KMS-11 (cell line): ENCODE measurements at regions not wholly inside any gene's neighbourhood (a gene's known extent, or its start where the extent isn't known, plus 50 kb on each side); places are given as distances from the start of the nearest gene placed in this dataset.

Experiments used
- H2AFZ ChIP-seq: fragments of 200-600 bp; sonication (generic); 2 replicates; pipeline ENCODE4 v1.6.1; 2016; ENCODE audit warnings: antibody characterized with exemption, mixed run types, low read depth
- H3K27ac ChIP-seq: fragments of 200-600 bp; sonication (generic); 2 replicates; pipeline ENCODE4 v1.6.1; 2016; ENCODE audit warnings: mild to moderate bottlenecking, mixed run types
- H3K27me3 ChIP-seq: fragments of 200-600 bp; sonication (generic); 2 replicates; pipeline ENCODE4 v1.6.1; 2017; ENCODE audit warnings: mild to moderate bottlenecking, low read depth, mixed run types, moderate library complexity; ENCODE audit not compliant: insufficient read depth
- H3K36me3 ChIP-seq: fragments of 200-600 bp; sonication (generic); 2 replicates; pipeline ENCODE4 v1.6.1; 2017; ENCODE audit warnings: mild to moderate bottlenecking, mixed run types; ENCODE audit not compliant: insufficient read depth
- H3K4me1 ChIP-seq: fragments of 200-600 bp; sonication (generic); 2 replicates; pipeline ENCODE4 v1.6.1; 2016; ENCODE audit warnings: mild to moderate bottlenecking, low read depth, mixed run types; ENCODE audit not compliant: poor library complexity, severe bottlenecking
- H3K4me2 ChIP-seq: fragments of 200-600 bp; sonication (generic); 2 replicates; pipeline ENCODE4 v1.7.0; 2016; ENCODE audit warnings: mild to moderate bottlenecking, mixed run types
- H3K4me3 ChIP-seq: fragments of 200-600 bp; sonication (generic); IDR thresholded peaks from 2 replicates; pipeline ENCODE4 v1.6.1; 2017; ENCODE audit warnings: low read depth, low read length, mixed read lengths; ENCODE audit not compliant: insufficient read depth
- H3K79me2 ChIP-seq: fragments of 200-600 bp; sonication (generic); 2 replicates; pipeline ENCODE4 v1.6.1; 2016; ENCODE audit warnings: low read depth, mixed run types; ENCODE audit not compliant: insufficient read depth
- H3K9ac ChIP-seq: fragments of 200-600 bp; sonication (generic); 2 replicates; pipeline ENCODE4 v1.6.1; 2016; ENCODE audit warnings: mild to moderate bottlenecking, mixed run types
- H4K20me1 ChIP-seq: fragments of 200-600 bp; sonication (generic); 2 replicates; pipeline ENCODE4 v1.6.1; 2016; ENCODE audit warnings: mild to moderate bottlenecking, mixed run types; ENCODE audit not compliant: insufficient read depth
- TF ChIP-seq, protein P1 (sequence below): fragments of 200-600 bp; sonication (generic); conservative IDR thresholded peaks from 2 replicates; pipeline ENCODE4 v1.6.1; 2017; ENCODE audit warnings: low read depth, mild to moderate bottlenecking, antibody characterized with exemption, low read length, moderate library complexity, mixed read lengths

DNA sequence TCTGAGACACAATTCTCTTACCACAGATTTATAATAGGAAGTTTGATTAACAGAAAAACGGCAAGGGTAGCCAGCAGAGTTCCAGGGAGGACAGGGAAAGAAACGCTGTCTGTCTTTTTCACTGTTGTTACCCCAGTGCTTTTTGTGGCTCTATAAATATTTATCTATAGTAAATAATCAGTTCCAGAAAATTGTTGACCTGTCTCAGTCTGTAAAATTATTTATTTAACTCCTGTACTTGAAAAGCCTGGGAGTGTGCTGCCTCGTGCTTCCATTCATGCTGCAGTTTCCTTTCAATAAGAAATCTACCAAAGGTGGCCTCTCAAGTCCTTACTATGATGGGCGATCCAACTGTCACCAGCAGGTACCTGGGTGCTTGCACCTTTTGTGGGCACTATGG is 102.9 kb downstream of the ETAA1 start:
- Histone ChIP-seq H4K20me1 (no peaks in the 10 kb centered on the region), H3K27me3 (no peaks in the 10 kb centered on the region), H2AFZ (no peak overlapping the region), H3K79me2 (no peaks in the 10 kb centered on the region), H3K9ac (no peak overlapping the region), H3K4me2 (no peak overlapping the region), H3K4me1 (no peaks in the 10 kb centered on the region), H3K36me3 (no peaks in the 10 kb centered on the region), H3K27ac (no peak overlapping the region), H3K4me3 (no peak overlapping the region)
- TF ChIP-seq, protein P1, sequence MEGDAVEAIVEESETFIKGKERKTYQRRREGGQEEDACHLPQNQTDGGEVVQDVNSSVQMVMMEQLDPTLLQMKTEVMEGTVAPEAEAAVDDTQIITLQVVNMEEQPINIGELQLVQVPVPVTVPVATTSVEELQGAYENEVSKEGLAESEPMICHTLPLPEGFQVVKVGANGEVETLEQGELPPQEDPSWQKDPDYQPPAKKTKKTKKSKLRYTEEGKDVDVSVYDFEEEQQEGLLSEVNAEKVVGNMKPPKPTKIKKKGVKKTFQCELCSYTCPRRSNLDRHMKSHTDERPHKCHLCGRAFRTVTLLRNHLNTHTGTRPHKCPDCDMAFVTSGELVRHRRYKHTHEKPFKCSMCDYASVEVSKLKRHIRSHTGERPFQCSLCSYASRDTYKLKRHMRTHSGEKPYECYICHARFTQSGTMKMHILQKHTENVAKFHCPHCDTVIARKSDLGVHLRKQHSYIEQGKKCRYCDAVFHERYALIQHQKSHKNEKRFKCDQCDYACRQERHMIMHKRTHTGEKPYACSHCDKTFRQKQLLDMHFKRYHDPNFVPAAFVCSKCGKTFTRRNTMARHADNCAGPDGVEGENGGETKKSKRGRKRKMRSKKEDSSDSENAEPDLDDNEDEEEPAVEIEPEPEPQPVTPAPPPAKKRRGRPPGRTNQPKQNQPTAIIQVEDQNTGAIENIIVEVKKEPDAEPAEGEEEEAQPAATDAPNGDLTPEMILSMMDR, result no peak

DNA sequence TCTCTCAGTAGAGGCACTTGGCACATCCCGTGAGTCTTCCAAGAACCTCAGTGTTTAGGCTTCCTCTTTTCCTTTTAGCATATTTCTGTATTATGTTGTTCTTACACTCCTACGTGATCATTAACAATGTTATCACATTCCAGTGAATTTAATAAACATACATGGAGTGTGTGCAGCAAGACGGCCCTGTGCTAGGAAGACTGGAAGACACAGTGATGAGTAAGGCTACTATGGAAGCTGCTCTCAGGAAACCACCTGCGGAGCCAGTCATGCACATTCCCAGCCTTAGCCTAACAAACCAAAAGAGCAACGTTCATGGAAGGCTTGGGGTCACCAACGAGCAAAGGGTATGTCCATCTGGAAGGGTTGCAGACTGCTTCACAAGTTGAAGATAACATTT is 103.4 kb downstream of the ETAA1 start:
- no peak overlapping the region for H2AFZ ChIP-seq
- no peak overlapping the region for H3K4me3 ChIP-seq
- no peak overlapping the region for H3K9ac ChIP-seq
- H3K27ac ChIP-seq, result no peak overlapping the region
- H3K27me3 ChIP-seq, result no peaks in the 10 kb centered on the region
- TF ChIP-seq, protein P1, result no peak
- no peaks in the 10 kb centered on the region for H4K20me1 ChIP-seq
- H3K79me2 ChIP-seq, result no peaks in the 10 kb centered on the region
- H3K4me2 ChIP-seq, result no peak overlapping the region
- H3K4me1 ChIP-seq, result no peaks in the 10 kb centered on the region
- no peaks in the 10 kb centered on the region for H3K36me3 ChIP-seq

DNA sequence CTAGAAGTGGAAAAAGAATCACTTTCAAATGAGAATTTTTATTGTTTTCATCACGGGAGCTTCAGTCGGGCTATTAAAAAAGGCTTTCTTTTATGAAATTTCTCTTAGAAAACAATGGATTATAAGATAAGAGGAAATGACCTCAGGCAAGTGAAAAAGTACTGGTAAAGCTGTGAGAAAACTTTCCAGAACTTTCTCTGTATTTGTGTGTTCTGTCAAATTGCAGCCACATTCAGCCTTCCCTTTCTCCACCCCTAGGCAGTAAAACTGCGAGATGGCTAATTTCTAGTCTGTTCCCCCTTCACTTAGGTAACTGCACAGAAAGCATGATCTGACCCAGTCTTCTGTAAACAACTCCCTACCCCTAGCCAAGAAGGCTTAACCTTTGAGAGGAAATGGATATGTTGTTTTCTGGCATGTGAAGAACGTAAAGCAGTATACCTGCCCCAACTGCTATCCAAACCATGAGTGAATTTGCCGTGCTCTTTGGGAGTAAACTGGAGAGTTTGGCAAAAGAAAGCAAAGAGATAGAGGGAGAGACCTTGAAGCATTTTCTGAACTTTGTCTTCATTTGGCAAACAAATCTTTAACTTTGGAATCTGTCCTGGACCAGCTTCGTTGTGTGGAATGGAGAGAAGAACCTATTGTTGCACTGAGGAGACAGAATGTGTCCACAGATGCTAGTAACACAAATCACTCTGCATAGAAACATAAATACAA is 105.4 kb downstream of the ETAA1 start:
- H3K4me3 ChIP-seq, result no peak overlapping the region
- H2AFZ ChIP-seq, result no peak overlapping the region
- H3K27ac ChIP-seq, result no peak overlapping the region
- no peaks in the 10 kb centered on the region for H3K4me1 ChIP-seq
- no peak overlapping the region for H3K4me2 ChIP-seq
- TF ChIP-seq, protein P1, result no peak
- H4K20me1 ChIP-seq, result no peaks in the 10 kb centered on the region
- no peak overlapping the region for H3K9ac ChIP-seq
- no peaks in the 10 kb centered on the region for H3K36me3 ChIP-seq
- no peaks in the 10 kb centered on the region for H3K79me2 ChIP-seq
- H3K27me3 ChIP-seq, result no peaks in the 10 kb centered on the region

DNA sequence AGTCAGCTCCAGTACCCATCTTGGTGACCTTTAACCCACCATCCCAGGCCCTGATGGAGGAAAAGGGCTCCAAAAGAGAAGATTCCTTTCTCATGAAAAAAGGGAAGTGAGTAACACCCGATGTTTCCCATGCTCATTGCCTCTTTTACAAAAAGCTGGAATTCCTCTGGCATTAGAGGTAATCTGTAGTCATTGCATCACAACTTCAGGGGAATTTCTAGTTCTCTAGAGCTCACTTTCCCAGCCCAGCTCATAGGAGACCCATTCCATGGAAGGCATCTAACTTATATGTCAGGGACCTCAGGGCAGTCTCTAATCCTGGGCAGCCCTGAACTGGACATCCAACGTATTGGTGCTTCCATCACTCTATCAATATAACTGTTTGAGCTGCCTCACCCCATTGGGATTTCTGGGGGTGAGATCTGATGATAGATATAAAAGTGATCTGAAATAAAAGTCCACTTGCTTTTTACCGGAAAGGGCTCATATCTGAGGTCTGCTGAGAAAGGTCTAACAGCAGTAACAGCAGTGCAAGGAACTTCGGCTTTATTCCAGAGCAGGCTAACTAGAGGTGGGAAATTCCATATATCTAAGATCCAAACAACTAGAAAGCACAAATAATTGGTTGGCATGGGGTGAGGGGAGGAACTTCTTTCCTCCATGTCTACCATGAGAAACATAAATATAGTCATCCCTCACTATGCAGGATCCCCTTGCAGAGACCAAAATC is 106.1 kb downstream of the ETAA1 start:
- H3K4me1 ChIP-seq, result no peaks in the 10 kb centered on the region
- no peak overlapping the region for H2AFZ ChIP-seq

More for the DNA sequence above, 106.1 kb downstream of the ETAA1 start:
- H3K36me3 ChIP-seq, result no peaks in the 10 kb centered on the region
- H3K9ac ChIP-seq, result no peak overlapping the region
- no peak overlapping the region for H3K4me2 ChIP-seq
- H3K27ac ChIP-seq, result no peak overlapping the region
- TF ChIP-seq, protein P1, result no peak
- no peaks in the 10 kb centered on the region for H3K27me3 ChIP-seq
- H4K20me1 ChIP-seq, result no peaks in the 10 kb centered on the region
- no peaks in the 10 kb centered on the region for H3K79me2 ChIP-seq
- no peak overlapping the region for H3K4me3 ChIP-seq
